K562 (cell line): ENCODE measurements at regions not wholly inside any gene's neighbourhood (a gene's known extent, or its start where the extent isn't known, plus 50 kb on each side); places are given as distances from the start of the nearest gene placed in this dataset.

Experiments
- ATAC-seq: fragments of 200-7000 bp; cut with Tn5 transposase; 3 replicates; pipeline ENCODE4 v1.9.1; 2020; ENCODE audit warnings: moderate library complexity
- BruUV-seq: library from RNA; stranded (reverse); fragments of 400-500 nt; replicated peaks from 2 replicates; lab custom pipeline; 2021; lab: Mats Ljungman, UMichigan
- CTCF ChIA-PET: fragments of 300-600 bp; formaldehyde crosslinking; extraction: SDS; loops from one replicate; lab custom pipeline; 2021; ENCODE audit warnings: low intra/inter-chr PET ratio; lab: Yijun Ruan, JAX
- POLR2A ChIA-PET: fragments of 300-600, 350-650 bp; sonication (Branson Sonifier 250); formaldehyde crosslinking; extraction: SDS; loops from one replicate; lab custom pipeline; 2021; ENCODE audit warnings: antibody characterized with exemption, inconsistent platforms; lab: Yijun Ruan, JAX
- DNase-seq, 4 experiments: peaks; one replicate each; pipeline versions ENCODE4 v3.0.0 to v3.0.0-alpha.2; 2011 to 2018; ENCODE audit warnings: low spot score in 3 of 4, mixed read lengths in 3 of 4; ENCODE audit errors: extremely low read depth in 1 of 4
- FAIRE-seq: peaks from 2 replicates; lab custom pipeline; 2011; peaks lifted over from hg19 to GRCh38; lab: Jason Lieb, UNC
- H2AFZ ChIP-seq: 2 replicates; pipeline ENCODE4 v1.6.0; 2011; ENCODE audit warnings: low read depth, low read length, control low read depth, inconsistent platforms
- H3K27ac ChIP-seq: fragments of 200-600 bp; 3 replicates; pipeline ENCODE4 v1.8.0; 2011; ENCODE audit warnings: low read depth, mild to moderate bottlenecking, control low read depth, inconsistent platforms, low read length, moderate library complexity, mixed read lengths; ENCODE audit errors: extremely low read depth
- H3K27me3 ChIP-seq, 2 experiments: fragments of 300-600 bp in 1 of 2; 2 replicates in 1 of 2; 3 replicates in 1 of 2; pipeline versions ENCODE4 v1.6.0 to v1.8.0; 2011; ENCODE audit warnings: inconsistent platforms in 2 of 2, low read length in 2 of 2, mild to moderate bottlenecking in 1 of 2, mixed read lengths in 1 of 2, moderate library complexity in 1 of 2; ENCODE audit not compliant: control insufficient read depth in 2 of 2, insufficient read depth in 2 of 2
- H3K36me3 ChIP-seq: fragments of 300-600 bp; 3 replicates; pipeline ENCODE4 v1.8.0; 2011; ENCODE audit warnings: mild to moderate bottlenecking, low read length, inconsistent platforms; ENCODE audit not compliant: control insufficient read depth, insufficient read depth
- H3K4me1 ChIP-seq, 2 experiments: fragments of 200-600 bp in 1 of 2; replicated peaks in 1 of 2; 2 replicates in 1 of 2; 3 replicates in 1 of 2; pipeline versions ENCODE4 v1.5.1 to v1.8.0; 2011; ENCODE audit warnings: inconsistent platforms in 2 of 2, low read length in 2 of 2, mild to moderate bottlenecking in 1 of 2, mixed read lengths in 1 of 2, moderate library complexity in 1 of 2; ENCODE audit not compliant: control insufficient read depth in 2 of 2, insufficient read depth in 2 of 2
- H3K4me2 ChIP-seq: 2 replicates; pipeline ENCODE4 v1.6.1; 2011; ENCODE audit warnings: low read length, control low read depth, inconsistent platforms, mixed read lengths; ENCODE audit not compliant: insufficient read depth
- H3K4me3 ChIP-seq: fragments of 200-600 bp; sonication (generic), shearing (Covaris generic); 2 replicates; pipeline ENCODE4 v1.5.1; 2016; ENCODE audit warnings: control low read depth, inconsistent platforms
- H3K79me2 ChIP-seq: fragments of 200-600 bp; 3 replicates; pipeline ENCODE4 v1.8.0; 2011; ENCODE audit warnings: low read length, inconsistent platforms; ENCODE audit not compliant: control insufficient read depth, insufficient read depth
- H3K9ac ChIP-seq, 2 experiments: 2 replicates each; pipeline versions ENCODE4 v1.6.0 to v1.6.1; 2011; ENCODE audit warnings: low read depth in 2 of 2, low read length in 2 of 2, control low read depth in 1 of 2, inconsistent platforms in 1 of 2, mild to moderate bottlenecking in 1 of 2, mixed read lengths in 1 of 2; ENCODE audit not compliant: insufficient read depth in 1 of 2
- H3K9me1 ChIP-seq: one replicate; pipeline ENCODE4 v1.6.0; 2011; ENCODE audit warnings: inconsistent platforms, mild to moderate bottlenecking, low read length, moderate library complexity; ENCODE audit not compliant: control insufficient read depth, insufficient read depth
- H3K9me3 ChIP-seq: replicated peaks from 2 replicates; pipeline ENCODE4 v1.5.1; 2011; ENCODE audit warnings: low read depth, low read length, inconsistent platforms; ENCODE audit not compliant: control insufficient read depth, insufficient read depth
- H4K20me1 ChIP-seq: replicated peaks from 2 replicates; pipeline ENCODE4 v1.6.1; 2011; ENCODE audit warnings: low read length, inconsistent platforms, mixed read lengths; ENCODE audit not compliant: control insufficient read depth, insufficient read depth
- MITF ChIP-seq: IDR thresholded peaks from 2 replicates; pipeline ENCODE4 v1.6.1; 2014; ENCODE audit warnings: antibody characterized with exemption
- NR2C1 ChIP-seq, 2 experiments: fragments of 450-650 bp; IDR thresholded peaks; 2 replicates each; pipeline ENCODE4 v1.6.1; 2017; ENCODE audit warnings: mild to moderate bottlenecking in 2 of 2, antibody characterized with exemption in 1 of 2, inconsistent platforms in 1 of 2, missing compliant biosample characterization in 1 of 2, missing genetic modification characterization in 1 of 2
- PTBP1 ChIP-seq: fragments of 200-400 bp; formaldehyde crosslinking; IDR thresholded peaks from 2 replicates; pipeline ENCODE4 v1.6.1; 2017; ENCODE audit warnings: low read depth, low read length
- TAL1 ChIP-seq: fragments of 450-650 bp; IDR thresholded peaks from 2 replicates; pipeline ENCODE4 v1.6.1; 2016; ENCODE audit warnings: mild to moderate bottlenecking
- TFAP4 ChIP-seq: sonication (generic); formaldehyde crosslinking; IDR thresholded peaks from 2 replicates; pipeline ENCODE4 v1.8.0; 2022; ENCODE audit warnings: missing genetic modification reagents, mild to moderate bottlenecking, moderate library complexity, borderline replicate concordance
- ZBTB11 ChIP-seq, 3 experiments: fragments of 200-800 bp in 1 of 3; fragments of 250-450 bp in 1 of 3; fragments of 450-650 bp in 1 of 3; sonication (Bioruptor Pico) in 1 of 3; sonication (Bioruptor generic) in 1 of 3; formaldehyde crosslinking in 1 of 3; IDR thresholded peaks; 2 replicates each; pipeline versions ENCODE4 v1.6.1 to v1.8.0; 2016 to 2022; ENCODE audit warnings: mild to moderate bottlenecking in 2 of 3, missing genetic modification characterization in 2 of 3, missing compliant biosample characterization in 1 of 3, moderate library complexity in 1 of 3
- ZNF551 ChIP-seq: fragments of 250-450 bp; sonication (Bioruptor Pico); IDR thresholded peaks from 2 replicates; pipeline ENCODE4 v1.5.0; 2021; ENCODE audit warnings: mild to moderate bottlenecking, moderate library complexity
- ZNF586 ChIP-seq: fragments of 450-650 bp; formaldehyde crosslinking; conservative IDR thresholded peaks from 2 replicates; pipeline ENCODE4 v1.4.0; 2020; ENCODE audit warnings: mild to moderate bottlenecking, moderate library complexity
- WGBS: fragments of 100-300 bp; shearing (Covaris generic); methylation state at CpG from one replicate; pipeline ENCODE4 v1.1.6; 2016; ENCODE audit warnings: low coverage, mixed read lengths; ENCODE audit not compliant: insufficient coverage; ENCODE audit errors: missing lambda C conversion rate; 5-methylcytosine and 5-hydroxymethylcytosine counted together
- in situ Hi-C: fragments of 300-500 bp; cut with MboI; formaldehyde crosslinking; loops from 4 replicates; pipeline ENCODE4 v1.15.0; 2018; ENCODE audit warnings: inconsistent platforms, mixed read lengths
- intact Hi-C: fragments of 100-400 bp; cut with micrococcal nuclease; formaldehyde crosslinking; loops from 2 replicates; pipeline ENCODE4 v1.14.2; 2022
- TF ChIP-seq, protein P1 (sequence below): IDR thresholded peaks from 2 replicates; pipeline ENCODE4 v1.6.1; 2011; ENCODE audit not compliant: insufficient read length; ENCODE audit errors: extremely low read depth
- TF ChIP-seq, protein P2 (sequence below): fragments of 450-650 bp; conservative IDR thresholded peaks from 2 replicates; pipeline ENCODE4 v1.6.1; 2016; ENCODE audit warnings: missing genetic modification characterization, low read depth, mild to moderate bottlenecking, control low read depth, missing compliant biosample characterization

- H3K79me2 ChIP-seq, result no peaks in the 10 kb centered on the region
- no peaks in the 10 kb centered on the region for H3K9me1 ChIP-seq
- TF ChIP-seq ZNF551 (CRISPR knock-in tag) (no peak), MITF (no peak), NR2C1 (IDR thresholded peaks at IDR 0.05) (no peak), NR2C1 (tag; IDR thresholded peaks at IDR 0.05) (no peak), PTBP1 (no peak), TFAP4 (CRISPR knock-in tag) (no peak), TAL1 (no peak), ZBTB11 (CRISPR knock-in tag; IDR thresholded peaks at IDR 0.05) (no peak), ZNF586 (CRISPR knock-in tag) (no peak)
- TF ChIP-seq, protein P1, sequence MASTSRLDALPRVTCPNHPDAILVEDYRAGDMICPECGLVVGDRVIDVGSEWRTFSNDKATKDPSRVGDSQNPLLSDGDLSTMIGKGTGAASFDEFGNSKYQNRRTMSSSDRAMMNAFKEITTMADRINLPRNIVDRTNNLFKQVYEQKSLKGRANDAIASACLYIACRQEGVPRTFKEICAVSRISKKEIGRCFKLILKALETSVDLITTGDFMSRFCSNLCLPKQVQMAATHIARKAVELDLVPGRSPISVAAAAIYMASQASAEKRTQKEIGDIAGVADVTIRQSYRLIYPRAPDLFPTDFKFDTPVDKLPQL, result no peak
- TF ChIP-seq, protein P2, sequence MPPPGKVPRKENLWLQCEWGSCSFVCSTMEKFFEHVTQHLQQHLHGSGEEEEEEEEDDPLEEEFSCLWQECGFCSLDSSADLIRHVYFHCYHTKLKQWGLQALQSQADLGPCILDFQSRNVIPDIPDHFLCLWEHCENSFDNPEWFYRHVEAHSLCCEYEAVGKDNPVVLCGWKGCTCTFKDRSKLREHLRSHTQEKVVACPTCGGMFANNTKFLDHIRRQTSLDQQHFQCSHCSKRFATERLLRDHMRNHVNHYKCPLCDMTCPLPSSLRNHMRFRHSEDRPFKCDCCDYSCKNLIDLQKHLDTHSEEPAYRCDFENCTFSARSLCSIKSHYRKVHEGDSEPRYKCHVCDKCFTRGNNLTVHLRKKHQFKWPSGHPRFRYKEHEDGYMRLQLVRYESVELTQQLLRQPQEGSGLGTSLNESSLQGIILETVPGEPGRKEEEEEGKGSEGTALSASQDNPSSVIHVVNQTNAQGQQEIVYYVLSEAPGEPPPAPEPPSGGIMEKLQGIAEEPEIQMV (tag), result no peak
- WGBS, result 34% methylated on average over 2 of the region's 2 CpGs
- no peaks in the 10 kb centered on the region for H3K9me3 ChIP-seq
- in situ Hi-C loops (no loop called here), intact Hi-C loops (no loop called here)
- ChIA-PET POLR2A (interaction anchor here (0.6 kb wide), 1 partner anchor 712 kb away, joined by 3 read pairs; no protein-coding TSS in a partner anchor), CTCF (no interaction called here)
- BruUV-seq, result no TSS peak
- H3K4me1 ChIP-seq, result peaks cover 4 to 9% of the 10 kb centered on the region in 2 experiments; a peak in 3 of 5 replicates
- no peaks in the 10 kb centered on the region for H3K36me3 ChIP-seq
- H2AFZ ChIP-seq, result no peak overlapping the region
- ATAC-seq (no peak), DNase-seq (no peak), FAIRE-seq (peak; percentile 23)
- H3K9ac ChIP-seq, result no peak overlapping the region
- H3K4me3 ChIP-seq, result no peak overlapping the region
- peaks cover 5 to 14% of the 10 kb centered on the region in 2 experiments; a peak in 3 of 5 replicates for H3K27me3 ChIP-seq
- H4K20me1 ChIP-seq, result no peaks in the 10 kb centered on the region
- no peak overlapping the region for H3K27ac ChIP-seq
- H3K4me2 ChIP-seq, result no peak overlapping the region
Measured at GRCh38 chr1:24251501-24251900, 64.4 kb upstream of the IFNLR1 start.
